ENCODE measurements at regions not wholly inside any gene's neighbourhood (a gene's known extent, or its start where the extent isn't known, plus 50 kb on each side); places are given as distances from the start of the nearest gene placed in this dataset.

- no peak for DNase-seq
Measured at GRCh38 chr13:99125326-99125915, 75.2 kb upstream of the UBAC2 start.

DNA sequence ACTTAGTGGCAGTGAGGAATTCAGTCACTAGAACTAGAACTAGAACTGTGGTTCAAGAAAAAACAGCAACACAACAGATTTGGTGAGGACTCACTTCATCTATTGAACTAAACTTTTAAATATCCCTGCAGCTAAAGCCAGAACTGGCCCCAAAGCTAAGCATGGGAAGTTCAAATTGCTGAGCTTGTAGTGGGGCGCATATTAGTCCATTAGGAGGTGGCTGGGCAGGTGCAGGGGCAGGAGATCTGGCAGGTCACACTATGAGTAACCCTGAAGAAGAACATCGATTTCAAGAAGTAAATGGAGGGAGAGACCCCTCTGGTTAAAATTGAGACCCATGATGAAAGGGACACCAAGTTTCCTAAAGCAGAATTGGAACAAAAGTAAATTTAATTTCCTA is 73.8 kb upstream of the UBAC2 start:
- no peak for DNase-seq

DNA sequence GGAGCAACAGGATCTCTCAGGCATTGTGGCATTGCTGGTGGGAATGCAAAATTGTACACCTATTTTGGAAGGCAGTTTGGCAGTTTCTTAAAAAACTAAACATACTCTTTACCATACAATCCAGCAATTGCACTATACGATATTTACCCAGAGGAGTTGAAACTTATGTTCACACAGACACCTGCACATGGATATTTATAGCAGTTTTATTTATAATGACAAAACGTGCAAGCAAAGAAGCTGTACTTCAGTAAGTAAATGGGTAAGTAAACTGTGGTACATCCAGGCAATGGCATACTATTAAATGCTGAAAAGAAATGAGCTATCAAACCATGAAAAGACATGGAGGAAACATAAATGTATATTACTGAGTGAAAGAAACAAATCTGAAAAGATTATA is 71.6 kb upstream of the UBAC2 start:
- no peak for DNase-seq

GRCh38 chr13:99129951-99130350 is 70.7 kb upstream of the UBAC2 start:
- DNase-seq: no peak

DNA sequence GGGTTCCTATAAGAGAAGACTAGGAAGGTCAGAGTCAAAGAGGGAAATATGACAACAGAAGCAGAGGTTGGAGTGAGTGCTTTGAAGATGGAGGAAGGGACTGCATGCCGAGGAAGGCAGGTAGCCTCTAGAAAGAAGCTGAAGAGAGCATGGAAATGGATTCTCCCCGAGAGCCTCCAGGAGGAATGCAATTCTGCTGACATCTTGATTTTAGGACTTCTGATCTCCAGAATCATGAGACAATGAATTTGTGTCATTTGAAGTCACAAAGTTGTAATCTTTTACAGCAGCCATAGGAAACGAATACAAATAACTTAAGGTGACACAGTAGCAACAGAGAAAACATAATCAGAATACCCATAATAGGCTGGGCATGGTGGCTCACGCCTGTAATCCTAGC is 69.2 kb upstream of the UBAC2 start:
- DNase-seq: no peak

DNA sequence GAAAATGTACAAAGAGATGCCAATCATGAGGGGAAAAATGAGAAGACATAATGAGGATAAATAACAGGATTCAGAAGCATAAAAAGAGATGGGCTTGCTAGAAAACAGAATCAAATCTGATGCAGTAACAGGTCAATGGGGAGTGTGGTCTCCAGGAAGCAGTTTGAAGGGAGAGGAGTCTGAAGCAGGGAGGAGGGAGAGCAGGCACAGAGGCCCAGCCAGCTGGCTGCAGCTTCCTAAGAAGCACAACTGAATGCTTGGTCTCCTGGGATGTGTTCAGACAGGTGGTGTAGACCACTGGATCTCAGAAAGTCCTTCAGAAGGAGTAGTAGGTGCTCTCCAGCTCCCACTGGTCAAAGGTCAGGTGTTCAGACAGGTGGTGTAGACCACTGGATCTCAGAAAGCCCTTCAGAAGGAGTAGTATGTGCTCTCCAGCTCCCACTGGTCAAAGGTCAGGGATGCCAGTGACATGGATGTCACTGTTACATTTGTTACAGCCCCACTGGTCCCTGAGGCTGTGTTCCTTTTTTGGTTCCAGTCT is 68.3 kb upstream of the UBAC2 start:
- DNase-seq: no peak

GRCh38 chr13:99133230-99133629 is 67.4 kb upstream of the UBAC2 start:
- no peak for DNase-seq

DNA sequence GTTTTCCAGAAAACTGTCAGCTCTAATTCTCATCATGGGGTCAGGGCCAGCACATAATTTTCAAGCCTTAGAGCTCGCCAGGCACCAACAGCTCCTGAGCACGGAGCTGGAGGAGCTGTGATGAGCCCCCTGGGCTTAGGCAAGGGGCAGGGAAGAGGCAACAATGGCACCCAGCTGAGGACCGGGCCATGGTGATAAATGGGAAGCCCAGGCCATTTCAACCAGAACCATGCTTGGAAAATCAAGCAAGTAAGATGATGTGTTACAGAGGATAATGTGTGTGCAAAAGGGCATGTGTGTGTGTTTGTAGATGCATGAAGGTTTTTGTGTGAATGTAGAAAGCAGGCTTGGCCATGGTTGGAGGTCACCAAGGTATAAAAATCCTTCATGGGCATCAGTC is 66.8 kb upstream of the UBAC2 start:
- DNase-seq: no peak

DNA sequence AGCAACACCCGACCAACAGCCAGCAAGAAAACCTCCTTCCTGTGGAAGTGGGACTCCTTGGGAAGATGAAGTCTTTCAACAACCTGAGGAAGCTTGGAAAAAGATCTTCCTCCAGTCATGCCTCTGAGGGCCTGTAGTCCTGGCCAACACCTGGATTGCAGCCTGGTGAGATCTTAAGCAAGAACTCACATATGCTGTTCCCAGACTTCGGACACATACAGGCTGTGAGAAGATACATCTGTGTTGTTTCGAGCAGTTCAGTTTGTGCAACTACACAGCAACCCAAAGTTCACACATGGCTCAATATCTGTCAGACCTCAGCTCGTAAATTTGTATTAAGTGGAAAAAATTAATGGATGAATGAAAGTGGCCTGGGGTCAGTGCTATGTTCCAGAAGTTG is 65.1 kb upstream of the UBAC2 start:
- no peak for DNase-seq

DNA sequence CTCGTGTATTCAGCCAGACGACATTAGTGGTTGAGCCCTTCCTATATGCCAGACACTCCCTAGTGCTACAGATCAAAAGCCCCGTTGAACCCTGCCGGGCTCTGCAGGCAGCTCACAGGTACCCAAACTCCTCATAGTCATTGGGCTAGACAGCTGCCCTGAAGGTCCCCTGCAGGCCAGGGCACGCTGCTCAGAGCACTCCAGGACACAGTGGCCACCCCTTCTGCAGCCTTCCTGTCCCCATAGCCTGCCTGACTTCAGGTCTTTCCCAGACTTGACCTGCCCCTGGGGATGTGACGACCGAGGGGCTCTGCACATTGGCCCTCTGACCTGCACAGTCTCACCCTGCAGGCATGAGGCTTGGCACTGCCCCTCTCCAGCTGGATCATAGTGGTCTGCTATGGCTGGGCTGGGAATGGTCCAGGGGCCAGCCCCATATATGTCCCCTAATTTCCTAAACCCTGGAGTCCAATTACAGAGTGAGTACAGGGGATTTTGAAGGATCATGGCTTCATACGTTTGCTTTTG is 64.2 kb upstream of the UBAC2 start:
- DNase-seq: no peak

- DNase-seq: no peak
Measured at GRCh38 chr13:99140831-99141230, 59.8 kb upstream of the UBAC2 start.

GRCh38 chr13:99143904-99144303 is 56.8 kb upstream of the UBAC2 start:
- DNase-seq: no peak

- no peak for DNase-seq
Measured at GRCh38 chr13:99144306-99144705, 56.3 kb upstream of the UBAC2 start.

- no peak for DNase-seq
Measured at GRCh38 chr13:99145461-99145860, 55.2 kb upstream of the UBAC2 start.

GRCh38 chr13:99150575-99151361 is 49.9 kb upstream of the UBAC2 start:
- no peak for DNase-seq
